GM12878 (cell line): ENCODE measurements at regions not wholly inside any gene's neighbourhood (a gene's known extent, or its start where the extent isn't known, plus 50 kb on each side); places are given as distances from the start of the nearest gene placed in this dataset.

Experiments
- ATAC-seq: fragments of 200-7000 bp; cut with Tn5 transposase; 3 replicates; pipeline ENCODE4 v1.9.1; 2020; ENCODE audit warnings: mild to moderate bottlenecking, moderate library complexity
- BruUV-seq: library from RNA; stranded (reverse); fragments of 400-500 nt; replicated peaks from 2 replicates; lab custom pipeline; 2021; lab: Mats Ljungman, UMichigan
- CTCF ChIA-PET: fragments of 300-600 bp; sonication (Branson Sonifier 250); formaldehyde crosslinking; extraction: SDS; loops from one replicate; lab custom pipeline; 2021; ENCODE audit warnings: inconsistent platforms; lab: Yijun Ruan, JAX
- POLR2A ChIA-PET: fragments of 350-600 bp; formaldehyde crosslinking; extraction: SDS; loops from one replicate; lab custom pipeline; 2021; ENCODE audit warnings: inconsistent platforms; lab: Charles Lee
- RAD21 ChIA-PET: fragments of 300-600 bp; sonication (Branson Sonifier 250); formaldehyde crosslinking; loops from one replicate; lab custom pipeline; 2023; ENCODE audit warnings: antibody characterized with exemption; ENCODE audit not compliant: unreplicated experiment; lab: Charles Lee
- SMC1A ChIA-PET: fragments of 300-600 bp; sonication (Branson Sonifier 250); formaldehyde crosslinking; loops from one replicate; lab custom pipeline; 2023; ENCODE audit not compliant: unreplicated experiment, uncharacterized antibody; lab: Charles Lee
- DNase-seq: peaks from one replicate; pipeline ENCODE4 v3.0.0-alpha.2; 2011; ENCODE audit warnings: low read depth, low spot score
- FAIRE-seq: peaks from 3 replicates; lab custom pipeline; 2011; peaks lifted over from hg19 to GRCh38; lab: Jason Lieb, UNC
- H2AFZ ChIP-seq: 2 replicates; pipeline ENCODE4 v1.6.0; 2011; ENCODE audit warnings: low read depth, low read length, control low read depth; ENCODE audit not compliant: control insufficient read depth
- H3K27ac ChIP-seq: 2 replicates; pipeline ENCODE4 v1.5.1; 2011; ENCODE audit warnings: control low read depth; ENCODE audit not compliant: control insufficient read depth, insufficient read depth
- H3K27me3 ChIP-seq, 2 experiments: replicated peaks in 1 of 2; 2 replicates each; pipeline versions ENCODE4 v1.6.0 to v1.6.1; 2011; ENCODE audit warnings: low read length in 1 of 2; ENCODE audit not compliant: control insufficient read depth in 2 of 2, insufficient read depth in 2 of 2
- H3K36me3 ChIP-seq, 2 experiments: 2 replicates each; pipeline ENCODE4 v1.5.1; 2011; ENCODE audit warnings: low read length in 1 of 2; ENCODE audit not compliant: control insufficient read depth in 2 of 2, insufficient read depth in 2 of 2
- H3K4me1 ChIP-seq: 2 replicates; pipeline ENCODE4 v1.6.1; 2011; ENCODE audit warnings: mild to moderate bottlenecking, low read length, moderate library complexity, mixed read lengths; ENCODE audit not compliant: control insufficient read depth, insufficient read depth
- H3K4me2 ChIP-seq: 2 replicates; pipeline ENCODE4 v1.6.0; 2011; ENCODE audit warnings: control low read depth; ENCODE audit not compliant: control insufficient read depth, insufficient read depth
- H3K4me3 ChIP-seq: fragments of 200-600 bp; sonication (generic); 2 replicates; pipeline ENCODE4 v1.5.1; 2016
- H3K79me2 ChIP-seq: 2 replicates; pipeline ENCODE4 v1.6.0; 2011; ENCODE audit warnings: low read length; ENCODE audit not compliant: control insufficient read depth, insufficient read depth
- H3K9ac ChIP-seq: 2 replicates; pipeline ENCODE4 v1.8.0; 2011; ENCODE audit warnings: low read length, control low read depth, mixed read lengths; ENCODE audit not compliant: control insufficient read depth, insufficient read depth
- H3K9me3 ChIP-seq: replicated peaks from 3 replicates; pipeline ENCODE4 v1.5.1; 2011; ENCODE audit warnings: mild to moderate bottlenecking, low read length; ENCODE audit not compliant: control insufficient read depth, insufficient read depth
- H4K20me1 ChIP-seq: 2 replicates; pipeline ENCODE4 v1.6.0; 2011; ENCODE audit not compliant: control insufficient read depth, insufficient read depth
- ATF7 ChIP-seq: fragments of 450-650 bp; IDR thresholded peaks from 2 replicates; pipeline ENCODE4 v1.6.1; 2016; ENCODE audit warnings: low read depth, mild to moderate bottlenecking
- EP300 ChIP-seq, 2 experiments: fragments of 150-350 bp in 1 of 2; IDR thresholded peaks; 2 replicates each; pipeline ENCODE4 v1.6.1; 2011 to 2012; ENCODE audit warnings: low read depth in 2 of 2, low read length in 2 of 2, borderline replicate concordance in 1 of 2, improper control_type of control experiment in 1 of 2, inconsistent platforms in 1 of 2; ENCODE audit not compliant: control insufficient read depth in 1 of 2
- FOXK2 ChIP-seq: fragments of 450-650 bp; IDR thresholded peaks from 2 replicates; pipeline ENCODE4 v1.6.1; 2017; ENCODE audit warnings: mild to moderate bottlenecking, moderate library complexity
- JUND ChIP-seq: IDR thresholded peaks from 2 replicates; pipeline ENCODE4 v1.6.1; 2012; ENCODE audit warnings: low read depth, mild to moderate bottlenecking, low read length, improper control_type of control experiment, moderate library complexity
- LARP7 ChIP-seq: fragments of 450-650 bp; IDR thresholded peaks from 2 replicates; pipeline ENCODE4 v1.6.1; 2017; ENCODE audit warnings: mild to moderate bottlenecking
- POLR2A ChIP-seq: IDR thresholded peaks from 2 replicates; pipeline ENCODE4 v1.6.1; 2011; ENCODE audit warnings: low read depth, mild to moderate bottlenecking, low read length
- RB1 ChIP-seq: fragments of 450-650 bp; formaldehyde crosslinking; IDR thresholded peaks from 2 replicates; pipeline ENCODE4 v1.6.1; 2017; ENCODE audit warnings: mild to moderate bottlenecking, borderline replicate concordance
- RCOR1 ChIP-seq: conservative IDR thresholded peaks from 2 replicates; pipeline ENCODE4 v1.6.1; 2012; ENCODE audit warnings: low read depth, low read length, improper control_type of control experiment
- ZBED1 ChIP-seq: IDR thresholded peaks from 2 replicates; pipeline ENCODE4 v1.6.1; 2016; ENCODE audit warnings: borderline replicate concordance
- ZNF207 ChIP-seq: fragments of 450-650 bp; IDR thresholded peaks from 2 replicates; pipeline ENCODE4 v1.6.1; 2014; ENCODE audit warnings: antibody characterized with exemption, mild to moderate bottlenecking, borderline replicate concordance
- in situ Hi-C: fragments of 300-500 bp; cut with MboI; formaldehyde crosslinking; loops from 9 replicates; pipeline ENCODE4 v1.14.3; 2018; ENCODE audit warnings: mixed read lengths
- intact Hi-C: fragments of 100-400 bp; cut with micrococcal nuclease; formaldehyde crosslinking; loops from one replicate; pipeline ENCODE4 v1.14.2; 2022; ENCODE audit not compliant: unreplicated experiment
- TF ChIP-seq, protein P1 (sequence below): fragments of 450-650 bp; IDR thresholded peaks from 2 replicates; pipeline ENCODE4 v1.6.1; 2017; ENCODE audit warnings: low read depth, mild to moderate bottlenecking, moderate library complexity
- TF ChIP-seq, protein P2 (sequence below): fragments of 450-650 bp; IDR thresholded peaks from 2 replicates; pipeline ENCODE4 v1.6.1; 2018; ENCODE audit warnings: borderline replicate concordance, mild to moderate bottlenecking; ENCODE audit not compliant: partially characterized antibody

DNA sequence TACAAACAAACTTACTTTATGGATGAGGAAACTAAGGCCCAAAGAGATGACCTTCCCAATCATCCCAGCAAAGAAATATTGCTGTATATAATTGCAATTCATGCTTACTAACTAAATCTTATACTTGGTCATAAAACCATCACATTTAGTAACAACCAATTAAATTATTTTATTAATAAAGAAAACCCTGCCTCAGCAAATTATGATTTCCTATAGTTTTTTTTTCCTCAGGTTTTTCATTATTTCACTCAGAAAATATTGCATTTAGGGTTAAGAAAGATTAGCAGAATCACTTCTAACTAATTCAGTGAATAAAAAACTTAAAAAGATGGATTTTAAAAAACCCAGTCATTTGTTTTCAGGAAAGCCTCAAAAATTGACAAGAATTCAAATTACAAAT is 86.5 kb upstream of the GADL1 start:
- Histone ChIP-seq H3K4me1 (0 out of 2 replicates have a peak, but pooled peaks cover 3% of the 10 kb centered on the region), H3K4me3 (no peak overlapping the region), H3K9me3 (no peaks in the 10 kb centered on the region), H4K20me1 (no peaks in the 10 kb centered on the region), H3K79me2 (no peaks in the 10 kb centered on the region), H2AFZ (no peak overlapping the region), H3K9ac (no peak overlapping the region), H3K27ac (no peak overlapping the region), H3K27me3 (no peaks in the 10 kb centered on the region), H3K36me3 (no peaks in the 10 kb centered on the region), H3K4me2 (no peak overlapping the region)
- FAIRE-seq (no peak), ATAC-seq (no peak), DNase-seq (no peak)
- in situ Hi-C loops (no loop called here), intact Hi-C loops (loop anchor here (10.0 kb wide), 1 partner anchor 264 kb away; no protein-coding TSS in a partner anchor)
- RAD21 ChIA-PET, result no interaction called here
- POLR2A ChIA-PET, result no interaction called here
- BruUV-seq, result no TSS peak
- SMC1A ChIA-PET, result no interaction called here
- CTCF ChIA-PET, result interaction anchor here (0.6 kb wide), 1 partner anchor 77 kb away, joined by 5 read pairs; no protein-coding TSS in a partner anchor
- TF ChIP-seq FOXK2 (no peak), POLR2A (no peak), RB1 (no peak), ZBED1 (no peak), ZNF207 (no peak), EP300 (IDR thresholded peaks at IDR 0.05; ENCODE audit: borderline replicate concordance in 1 of 2, control insufficient read depth in 1 of 2, low read depth in 2 of 2, low read length in 2 of 2) (no peak), ATF7 (no peak), LARP7 (no peak), RCOR1 (no peak), JUND (no peak)
- TF ChIP-seq, protein P1, sequence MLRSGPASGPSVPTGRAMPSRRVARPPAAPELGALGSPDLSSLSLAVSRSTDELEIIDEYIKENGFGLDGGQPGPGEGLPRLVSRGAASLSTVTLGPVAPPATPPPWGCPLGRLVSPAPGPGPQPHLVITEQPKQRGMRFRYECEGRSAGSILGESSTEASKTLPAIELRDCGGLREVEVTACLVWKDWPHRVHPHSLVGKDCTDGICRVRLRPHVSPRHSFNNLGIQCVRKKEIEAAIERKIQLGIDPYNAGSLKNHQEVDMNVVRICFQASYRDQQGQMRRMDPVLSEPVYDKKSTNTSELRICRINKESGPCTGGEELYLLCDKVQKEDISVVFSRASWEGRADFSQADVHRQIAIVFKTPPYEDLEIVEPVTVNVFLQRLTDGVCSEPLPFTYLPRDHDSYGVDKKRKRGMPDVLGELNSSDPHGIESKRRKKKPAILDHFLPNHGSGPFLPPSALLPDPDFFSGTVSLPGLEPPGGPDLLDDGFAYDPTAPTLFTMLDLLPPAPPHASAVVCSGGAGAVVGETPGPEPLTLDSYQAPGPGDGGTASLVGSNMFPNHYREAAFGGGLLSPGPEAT, result no peak
- TF ChIP-seq, protein P2, sequence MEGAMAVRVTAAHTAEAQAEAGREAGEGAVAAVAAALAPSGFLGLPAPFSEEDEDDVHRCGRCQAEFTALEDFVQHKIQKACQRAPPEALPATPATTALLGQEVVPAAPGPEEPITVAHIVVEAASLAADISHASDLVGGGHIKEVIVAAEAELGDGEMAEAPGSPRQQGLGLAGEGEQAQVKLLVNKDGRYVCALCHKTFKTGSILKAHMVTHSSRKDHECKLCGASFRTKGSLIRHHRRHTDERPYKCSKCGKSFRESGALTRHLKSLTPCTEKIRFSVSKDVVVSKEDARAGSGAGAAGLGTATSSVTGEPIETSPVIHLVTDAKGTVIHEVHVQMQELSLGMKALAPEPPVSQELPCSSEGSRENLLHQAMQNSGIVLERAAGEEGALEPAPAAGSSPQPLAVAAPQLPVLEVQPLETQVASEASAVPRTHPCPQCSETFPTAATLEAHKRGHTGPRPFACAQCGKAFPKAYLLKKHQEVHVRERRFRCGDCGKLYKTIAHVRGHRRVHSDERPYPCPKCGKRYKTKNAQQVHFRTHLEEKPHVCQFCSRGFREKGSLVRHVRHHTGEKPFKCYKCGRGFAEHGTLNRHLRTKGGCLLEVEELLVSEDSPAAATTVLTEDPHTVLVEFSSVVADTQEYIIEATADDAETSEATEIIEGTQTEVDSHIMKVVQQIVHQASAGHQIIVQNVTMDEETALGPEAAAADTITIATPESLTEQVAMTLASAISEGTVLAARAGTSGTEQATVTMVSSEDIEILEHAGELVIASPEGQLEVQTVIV, result no peak
- TF ChIP-seq, all 136 proteins: peak for 0
